ENCODE measurements at regions not wholly inside any gene's neighbourhood (a gene's known extent, or its start where the extent isn't known, plus 50 kb on each side); places are given as distances from the start of the nearest gene placed in this dataset.
A peak's percentile ranks its signal among the peaks of the same experiment; 100 is the strongest.

GRCh38 chr5:56422076-56422762 lies 189.1 kb upstream of the ANKRD55 start:
- Histone ChIP-seq H3K9ac (ENCODE audit: low read depth in 2 of 2, low read length in 2 of 2) (no peak overlapping the region), H3K27me3 (no peaks in the 10 kb centered on the region), H3K27ac (no peak overlapping the region), H3K36me3 (no peaks in the 10 kb centered on the region), H3K4me1 (no peaks in the 10 kb centered on the region), H3K4me3 (no peak overlapping the region), H3K9me3 (no peaks in the 10 kb centered on the region)
- peak; percentile 22 for DNase-seq
- intact Hi-C loops (cut with DNase I), result no loop called here
- no peak for TF ChIP-seq CTCF (IDR thresholded peaks at IDR 0.05)

- H3K36me3 ChIP-seq, result no peaks in the 10 kb centered on the region
Observed at GRCh38 chr5:56421246-56422075, 188.3 kb upstream of the ANKRD55 start.

GRCh38 chr5:56420323-56420722 lies 187.2 kb upstream of the ANKRD55 start:
- H3K4me1 ChIP-seq, result no peaks in the 10 kb centered on the region
- no peak overlapping the region for H3K27ac ChIP-seq
- H3K4me3 ChIP-seq, result no peak overlapping the region
- intact Hi-C loops (cut with DNase I), result no loop called here
- H3K36me3 ChIP-seq, result no peaks in the 10 kb centered on the region
- H3K27me3 ChIP-seq, result no peaks in the 10 kb centered on the region
- H3K9ac ChIP-seq (ENCODE audit: low read depth in 2 of 2, low read length in 2 of 2), result no peak overlapping the region
- no peaks in the 10 kb centered on the region for H3K9me3 ChIP-seq
- DNase-seq, result no peak
- no peak for TF ChIP-seq CTCF (IDR thresholded peaks at IDR 0.05)

More at GRCh38 chr5:56421246-56422075, 188.3 kb upstream of the ANKRD55 start:
- no peak for TF ChIP-seq CTCF (IDR thresholded peaks at IDR 0.05)
- no peak overlapping the region for H3K9ac ChIP-seq (ENCODE audit: low read depth in 2 of 2, low read length in 2 of 2)
- H3K4me1 ChIP-seq, result no peaks in the 10 kb centered on the region
- no peak for DNase-seq
- H3K9me3 ChIP-seq, result no peaks in the 10 kb centered on the region
- H3K27ac ChIP-seq, result no peak overlapping the region
- no peaks in the 10 kb centered on the region for H3K27me3 ChIP-seq
- H3K4me3 ChIP-seq, result no peak overlapping the region
- intact Hi-C loops (cut with DNase I), result no loop called here

- TF ChIP-seq CTCF (IDR thresholded peaks at IDR 0.05), result no peak
- Histone ChIP-seq H3K36me3 (no peaks in the 10 kb centered on the region), H3K27me3 (no peaks in the 10 kb centered on the region), H3K27ac (no peak overlapping the region), H3K9me3 (no peaks in the 10 kb centered on the region), H3K4me1 (no peaks in the 10 kb centered on the region), H3K9ac (ENCODE audit: low read depth in 2 of 2, low read length in 2 of 2) (no peak overlapping the region), H3K4me3 (no peak overlapping the region)
- no peak for DNase-seq
- intact Hi-C loops (cut with DNase I), result no loop called here
Observed at GRCh38 chr5:56419667-56420066, 186.5 kb upstream of the ANKRD55 start.

GRCh38 chr5:56415356-56415765 lies 182.2 kb upstream of the ANKRD55 start:
- Histone ChIP-seq H3K27me3 (no peaks in the 10 kb centered on the region), H3K27ac (peak overlapping the region; percentile 38), H3K4me3 (no peak overlapping the region), H3K9ac (ENCODE audit: low read depth in 2 of 2, low read length in 2 of 2) (no peak overlapping the region), H3K4me1 (no peaks in the 10 kb centered on the region), H3K36me3 (no peaks in the 10 kb centered on the region), H3K9me3 (no peaks in the 10 kb centered on the region)
- intact Hi-C loops (cut with DNase I), result no loop called here
- TF ChIP-seq CTCF (IDR thresholded peaks at IDR 0.05), result no peak
- peak; percentile 41 for DNase-seq

All from colonic mucosa (tissue), 4 donors.